ENCODE measurements at regions not wholly inside any gene's neighbourhood (a gene's known extent, or its start where the extent isn't known, plus 50 kb on each side); places are given as distances from the start of the nearest gene placed in this dataset.

DNA sequence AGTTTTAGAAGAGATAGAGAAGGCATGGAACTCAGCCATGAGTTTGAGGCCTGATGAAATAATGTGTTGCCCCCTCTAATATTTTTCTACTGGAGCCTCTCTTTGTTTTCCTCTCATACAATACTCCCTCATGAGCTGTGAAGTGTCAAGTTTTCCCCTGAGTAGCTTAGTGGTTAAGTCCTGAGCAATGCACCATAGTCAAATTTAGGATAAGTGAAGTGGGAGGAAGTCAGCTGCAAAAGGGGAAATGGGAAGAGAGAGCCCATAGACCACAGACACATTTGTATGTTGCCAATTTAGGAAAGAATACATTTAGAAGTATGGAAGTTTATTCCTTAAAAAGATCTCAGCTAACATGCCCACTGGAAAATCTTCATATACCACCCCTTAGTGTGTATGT lies 171.5 kb upstream of the NREP start:
- intact Hi-C loops (cut with micrococcal nuclease), result no loop called here
- Histone ChIP-seq H3K9me1 (ENCODE audit: insufficient read depth, low read length) (peaks cover 7% of the 10 kb centered on the region), H3K4me2 (ENCODE audit: low read depth, low read length) (no peak overlapping the region), H3K56ac (ENCODE audit: extremely low read depth, insufficient read depth, low read length) (no peak overlapping the region), H2BK20ac (ENCODE audit: low read depth, low read length) (no peak overlapping the region), H2BK15ac (ENCODE audit: low read depth, low read length) (no peak overlapping the region; the same call in 2 of the 3 replicates), H4K20me1 (ENCODE audit: insufficient read depth, low read length) (no peaks in the 10 kb centered on the region), H3K36me3 (ENCODE audit: control insufficient read depth, insufficient read depth, low read length) (no peaks in the 10 kb centered on the region), H3K79me1 (ENCODE audit: low read depth in 1 of 2, low read length in 2 of 2) (0 out of 4 replicates have a peak, but pooled peaks cover 0 to 3% of the 10 kb centered on the region in 2 experiments), H4K5ac (ENCODE audit: low read depth, low read length) (no peak overlapping the region), H2AFZ (replicated peaks; ENCODE audit: low read length, poor library complexity) (no peak overlapping the region), H3K9me3 (ENCODE audit: control insufficient read depth, insufficient read depth, low read length) (no peaks in the 10 kb centered on the region), H2BK120ac (ENCODE audit: low read depth, low read length) (no peak overlapping the region; the same call in 1 of the 2 replicates), H3K4me3 (ENCODE audit: insufficient read depth, low read depth, low read length) (no peak overlapping the region), H3K27ac (ENCODE audit: insufficient read depth, low read length) (no peak overlapping the region), H3K4ac (ENCODE audit: low read depth, low read length) (no peak overlapping the region), H3K18ac (ENCODE audit: low read depth, low read length) (peak overlapping the region; percentile 16; the same call in 1 of the 2 replicates), H3K23ac (ENCODE audit: low read depth, low read length) (no peak overlapping the region), H3K4me1 (ENCODE audit: control insufficient read depth, insufficient read depth, low read length) (peaks cover 9% of the 10 kb centered on the region), H4K8ac (ENCODE audit: low read depth in 2 of 2, low read length in 2 of 2) (no peak overlapping the region), H3K27me3 (ENCODE audit: control insufficient read depth, insufficient read depth, low read length) (no peaks in the 10 kb centered on the region), H3K14ac (replicated peaks; ENCODE audit: low read depth, low read length) (no peak overlapping the region), H4K91ac (ENCODE audit: insufficient read depth, low read depth, low read length) (no peak overlapping the region), H2AK9ac (replicated peaks; ENCODE audit: low read depth, low read length, poor library complexity) (no peak overlapping the region), H2BK5ac (ENCODE audit: low read depth, low read length, poor library complexity, severe bottlenecking) (no peak overlapping the region), H2AK5ac (ENCODE audit: low read depth, low read length) (0 out of 2 replicates have a peak overlapping the region, but pooled peaks have one; percentile 20), H3K9ac (ENCODE audit: low read depth, low read length) (no peak overlapping the region)
- DNase-seq, result no peak
- ATAC-seq (ENCODE audit: low read depth), result no peak
- ChIA-PET CTCF (no interaction called here), POLR2A (ENCODE audit: unreplicated experiment) (no interaction called here)
- dilution Hi-C loops (cut with HindIII; ENCODE audit: low sequenced_read_pairs, unreplicated experiment), result no loop called here
- BruUV-seq (replicated peaks), result no TSS peak
- in situ Hi-C loops (cut with MboI; ENCODE audit: low sequenced_read_pairs), result no loop called here
- TF ChIP-seq, protein P1, sequence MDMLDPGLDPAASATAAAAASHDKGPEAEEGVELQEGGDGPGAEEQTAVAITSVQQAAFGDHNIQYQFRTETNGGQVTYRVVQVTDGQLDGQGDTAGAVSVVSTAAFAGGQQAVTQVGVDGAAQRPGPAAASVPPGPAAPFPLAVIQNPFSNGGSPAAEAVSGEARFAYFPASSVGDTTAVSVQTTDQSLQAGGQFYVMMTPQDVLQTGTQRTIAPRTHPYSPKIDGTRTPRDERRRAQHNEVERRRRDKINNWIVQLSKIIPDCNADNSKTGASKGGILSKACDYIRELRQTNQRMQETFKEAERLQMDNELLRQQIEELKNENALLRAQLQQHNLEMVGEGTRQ (IDR thresholded peaks at IDR 0.05; ENCODE audit: low read depth, low read length), result no peak
- TF ChIP-seq MXI1 (IDR thresholded peaks at IDR 0.05; ENCODE audit: borderline replicate concordance, low read depth, low read length) (no peak), POLR2A (IDR thresholded peaks at IDR 0.05; ENCODE audit: low read depth, low read length) (no peak), MAZ (IDR thresholded peaks at IDR 0.05; ENCODE audit: borderline replicate concordance, low read depth, low read length) (no peak), CEBPB (IDR thresholded peaks at IDR 0.05; ENCODE audit: low read depth, low read length) (no peak), RAD21 (IDR thresholded peaks at IDR 0.05; ENCODE audit: low read length) (no peak), BHLHE40 (IDR thresholded peaks at IDR 0.05; ENCODE audit: low read depth, low read length) (no peak), RCOR1 (IDR thresholded peaks at IDR 0.05; ENCODE audit: insufficient replicate concordance, low read length) (no peak), FOS (IDR thresholded peaks at IDR 0.05; ENCODE audit: low read depth, low read length) (no peak), MAFK (IDR thresholded peaks at IDR 0.05; ENCODE audit: low read depth, low read length) (no peak)
- TF ChIP-seq, protein P2, sequence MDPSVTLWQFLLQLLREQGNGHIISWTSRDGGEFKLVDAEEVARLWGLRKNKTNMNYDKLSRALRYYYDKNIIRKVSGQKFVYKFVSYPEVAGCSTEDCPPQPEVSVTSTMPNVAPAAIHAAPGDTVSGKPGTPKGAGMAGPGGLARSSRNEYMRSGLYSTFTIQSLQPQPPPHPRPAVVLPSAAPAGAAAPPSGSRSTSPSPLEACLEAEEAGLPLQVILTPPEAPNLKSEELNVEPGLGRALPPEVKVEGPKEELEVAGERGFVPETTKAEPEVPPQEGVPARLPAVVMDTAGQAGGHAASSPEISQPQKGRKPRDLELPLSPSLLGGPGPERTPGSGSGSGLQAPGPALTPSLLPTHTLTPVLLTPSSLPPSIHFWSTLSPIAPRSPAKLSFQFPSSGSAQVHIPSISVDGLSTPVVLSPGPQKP (IDR thresholded peaks at IDR 0.05; ENCODE audit: borderline replicate concordance, low read depth, low read length), result no peak
